B cell (primary cell): ENCODE measurements at regions not wholly inside any gene's neighbourhood (a gene's known extent, or its start where the extent isn't known, plus 50 kb on each side); places are given as distances from the start of the nearest gene placed in this dataset.

Experiments used
- ATAC-seq: fragments of 200-7000 bp; cut with Tn5 transposase; one replicate; pipeline ENCODE4 v1.10.0; 2021; ENCODE audit warnings: low read depth, mild to moderate bottlenecking, moderate number of reproducible peaks, moderate library complexity
- CTCF ChIA-PET: fragments of 350-600 bp; sonication (Branson Sonifier 250); formaldehyde crosslinking; loops from one replicate; lab custom pipeline; 2021; ENCODE audit warnings: antibody characterized with exemption, inconsistent platforms; lab: Charles Lee
- POLR2A ChIA-PET: fragments of 350-600 bp; sonication (Branson Sonifier 250); formaldehyde crosslinking; loops from one replicate; lab custom pipeline; 2021; ENCODE audit warnings: antibody characterized with exemption; lab: Charles Lee
- DNase-seq: peaks from one replicate; pipeline ENCODE4 v3.0.0; 2013
- H2AFZ ChIP-seq: 2 replicates; pipeline ENCODE4 v1.6.1; 2012; ENCODE audit warnings: mild to moderate bottlenecking, low read depth, low read length; ENCODE audit not compliant: insufficient read depth, poor library complexity, severe bottlenecking
- H3K27ac ChIP-seq, 2 donors: 1 replicate in 1 of 2; 2 replicates in 1 of 2; pipeline ENCODE4 v1.5.1; 2012 to 2013; ENCODE audit warnings: low read length in 2 of 2, mild to moderate bottlenecking in 2 of 2, moderate library complexity in 1 of 2
- H3K27me3 ChIP-seq, 4 experiments: fragments of 200-600 bp in 1 of 4; sonication (generic) in 1 of 4; replicated peaks in 1 of 4; 1 replicate in 2 of 4; 2 replicates in 2 of 4; pipeline versions ENCODE4 v1.6.1 to v1.7.0; 2013 to 2016; ENCODE audit warnings: low read length in 3 of 4, mild to moderate bottlenecking in 2 of 4, mixed read lengths in 1 of 4, moderate library complexity in 1 of 4; ENCODE audit not compliant: insufficient read depth in 4 of 4, control insufficient read depth in 3 of 4; ENCODE audit errors: control extremely low read depth in 1 of 4
- H3K36me3 ChIP-seq, 2 experiments: replicated peaks in 1 of 2; 1 replicate in 1 of 2; 2 replicates in 1 of 2; pipeline versions ENCODE4 v1.6.1 to v1.7.1; 2013; ENCODE audit warnings: low read length in 1 of 2; ENCODE audit not compliant: insufficient read depth in 2 of 2, control insufficient read depth in 1 of 2; ENCODE audit errors: control extremely low read depth in 1 of 2, extremely low read depth in 1 of 2
- H3K4me1 ChIP-seq, 2 donors: fragments of 200-600 bp in 1 of 2; sonication (generic) in 1 of 2; 1 replicate in 1 of 2; 2 replicates in 1 of 2; pipeline versions ENCODE4 v1.5.1 to v1.6.1; 2013 to 2017; ENCODE audit warnings: low read length in 2 of 2; ENCODE audit not compliant: control insufficient read depth in 2 of 2, insufficient read depth in 2 of 2
- H3K4me2 ChIP-seq: replicated peaks from 2 replicates; pipeline ENCODE3; 2012; ENCODE audit warnings: mild to moderate bottlenecking, low read depth, low read length; ENCODE audit not compliant: poor library complexity, severe bottlenecking
- H3K4me3 ChIP-seq, 5 experiments: fragments of 200-600 bp in 1 of 5; sonication (generic) in 1 of 5; 1 replicate in 3 of 5; 2 replicates in 2 of 5; pipeline versions ENCODE4 v1.5.1 to v1.7.0; 2011 to 2016; ENCODE audit warnings: low read length in 4 of 5, mild to moderate bottlenecking in 4 of 5, low read depth in 2 of 5, control low read depth in 1 of 5, moderate library complexity in 1 of 5; ENCODE audit not compliant: insufficient read depth in 1 of 5; ENCODE audit errors: control extremely low read depth in 1 of 5, extremely low read depth in 1 of 5
- H3K79me2 ChIP-seq: fragments of 200-600 bp; sonication (generic); one replicate; pipeline ENCODE4 v1.6.0; 2016; ENCODE audit warnings: low read length; ENCODE audit not compliant: control insufficient read depth, insufficient read depth
- H3K9ac ChIP-seq: fragments of 200-600 bp; sonication (generic); 2 replicates; pipeline ENCODE4 v1.6.1; 2017; ENCODE audit warnings: mild to moderate bottlenecking, low read length, moderate library complexity
- H3K9me3 ChIP-seq, 3 donors: one replicate each; pipeline versions ENCODE4 v1.6.1 to v1.7.1; 2013; ENCODE audit warnings: low read length in 2 of 3; ENCODE audit not compliant: control insufficient read depth in 2 of 3, insufficient read depth in 1 of 3; ENCODE audit errors: control extremely low read depth in 1 of 3
- H4K20me1 ChIP-seq: 2 replicates; pipeline ENCODE4 v1.6.0; 2012; ENCODE audit warnings: mild to moderate bottlenecking, low read length; ENCODE audit not compliant: insufficient read depth, control insufficient read depth, poor library complexity, severe bottlenecking
- H3K27ac Mint-ChIP-seq: one replicate; pipeline ENCODE4 v1.8.0; 2021; ENCODE audit warnings: mixed read lengths
- H3K27me3 Mint-ChIP-seq: one replicate; pipeline ENCODE4 v1.8.0; 2021; ENCODE audit warnings: mixed read lengths
- H3K4me1 Mint-ChIP-seq: one replicate; pipeline ENCODE4 v1.8.0; 2021; ENCODE audit warnings: mixed read lengths
- H3K4me3 Mint-ChIP-seq: one replicate; pipeline ENCODE4 v1.8.0; 2021; ENCODE audit warnings: mixed read lengths
- H3K9me3 Mint-ChIP-seq: one replicate; pipeline ENCODE4 v1.8.0; 2022; ENCODE audit warnings: mixed read lengths; ENCODE audit not compliant: insufficient read depth
- EZH2 ChIP-seq: IDR thresholded peaks from 2 replicates; pipeline ENCODE4 v1.6.1; 2012; ENCODE audit warnings: borderline replicate concordance, low read depth, mild to moderate bottlenecking, moderate library complexity, low read length; ENCODE audit not compliant: insufficient read depth, poor library complexity, severe bottlenecking
- WGBS: methylation state at CpG from one replicate; pipeline ENCODE4 v1.1.5; 2013; ENCODE audit warnings: missing lambda C conversion rate; ENCODE audit not compliant: insufficient coverage; 5-methylcytosine and 5-hydroxymethylcytosine counted together
- intact Hi-C: fragments of 100-400 bp; cut with micrococcal nuclease; formaldehyde crosslinking; loops from one replicate; pipeline ENCODE4 v1.10.0; 2022
- TF ChIP-seq, protein P1 (sequence below): fragments of 200-600 bp; IDR thresholded peaks from one replicate; pipeline ENCODE4 v1.8.0; 2022; ENCODE audit warnings: antibody characterized with exemption, mild to moderate bottlenecking

DNA sequence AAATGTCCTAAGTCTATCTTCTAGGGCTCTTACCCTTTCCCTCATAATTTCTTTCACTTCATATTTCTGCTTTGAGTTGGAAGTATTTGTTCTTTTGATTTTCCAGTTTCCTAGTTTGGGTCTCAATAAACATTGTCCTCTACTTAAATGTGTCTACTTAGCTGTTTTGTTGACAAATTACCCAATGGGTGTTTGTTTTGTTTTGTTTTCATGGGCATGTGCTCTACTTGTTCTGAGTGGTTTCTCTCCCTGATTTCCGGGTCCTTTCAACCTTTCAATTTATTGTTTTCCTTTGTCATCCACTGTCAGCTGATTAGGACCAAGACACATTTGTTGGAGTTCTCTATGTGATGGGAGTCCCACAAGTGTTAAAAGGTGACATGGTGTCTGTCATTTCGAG lies 1181.4 kb downstream of the RPA4 start:
- no peaks in the 10 kb centered on the region for H3K79me2 ChIP-seq
- H3K27me3 Mint-ChIP-seq, result no peaks in the 10 kb centered on the region

DNA sequence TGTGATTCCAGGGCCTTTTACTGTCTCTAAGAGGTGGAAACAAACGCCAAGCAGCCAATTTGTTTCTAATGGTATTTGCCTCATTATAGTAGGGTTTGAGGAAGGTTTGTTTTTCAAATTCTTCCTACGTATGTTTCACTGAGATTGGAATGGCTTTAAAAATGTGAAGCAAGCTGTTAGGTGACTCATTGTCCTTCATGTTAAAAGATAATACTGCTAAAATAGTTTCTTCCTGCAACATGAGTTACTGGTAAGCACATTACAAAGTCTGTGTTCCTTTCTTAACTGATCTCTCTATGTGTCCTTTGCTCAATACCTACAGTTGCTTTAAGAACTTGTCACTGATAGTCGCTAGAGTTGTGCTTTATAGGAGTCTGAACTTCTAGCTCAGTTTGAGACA lies 1183.9 kb downstream of the RPA4 start:
- H3K27ac Mint-ChIP-seq, result no peak overlapping the region
- Histone ChIP-seq H3K4me1 (no peaks in the 10 kb centered on the region), H2AFZ (no peak overlapping the region), H3K27me3 (no peaks in the 10 kb centered on the region), H3K9me3 (no peaks in the 10 kb centered on the region), H3K79me2 (no peaks in the 10 kb centered on the region), H4K20me1 (no peaks in the 10 kb centered on the region), H3K36me3 (no peaks in the 10 kb centered on the region), H3K9ac (no peak overlapping the region), H3K27ac (no peak overlapping the region), H3K4me2 (no peak overlapping the region), H3K4me3 (no peak overlapping the region)
- ChIA-PET POLR2A (no interaction called here), CTCF (no interaction called here)
- TF ChIP-seq, protein P1, sequence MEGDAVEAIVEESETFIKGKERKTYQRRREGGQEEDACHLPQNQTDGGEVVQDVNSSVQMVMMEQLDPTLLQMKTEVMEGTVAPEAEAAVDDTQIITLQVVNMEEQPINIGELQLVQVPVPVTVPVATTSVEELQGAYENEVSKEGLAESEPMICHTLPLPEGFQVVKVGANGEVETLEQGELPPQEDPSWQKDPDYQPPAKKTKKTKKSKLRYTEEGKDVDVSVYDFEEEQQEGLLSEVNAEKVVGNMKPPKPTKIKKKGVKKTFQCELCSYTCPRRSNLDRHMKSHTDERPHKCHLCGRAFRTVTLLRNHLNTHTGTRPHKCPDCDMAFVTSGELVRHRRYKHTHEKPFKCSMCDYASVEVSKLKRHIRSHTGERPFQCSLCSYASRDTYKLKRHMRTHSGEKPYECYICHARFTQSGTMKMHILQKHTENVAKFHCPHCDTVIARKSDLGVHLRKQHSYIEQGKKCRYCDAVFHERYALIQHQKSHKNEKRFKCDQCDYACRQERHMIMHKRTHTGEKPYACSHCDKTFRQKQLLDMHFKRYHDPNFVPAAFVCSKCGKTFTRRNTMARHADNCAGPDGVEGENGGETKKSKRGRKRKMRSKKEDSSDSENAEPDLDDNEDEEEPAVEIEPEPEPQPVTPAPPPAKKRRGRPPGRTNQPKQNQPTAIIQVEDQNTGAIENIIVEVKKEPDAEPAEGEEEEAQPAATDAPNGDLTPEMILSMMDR, result no peak
- TF ChIP-seq EZH2, result no peak
- WGBS, result 60% methylated on average over 1 of the region's 3 CpGs
- intact Hi-C loops, result no loop called here
- H3K4me3 Mint-ChIP-seq, result no peak overlapping the region
- H3K27me3 Mint-ChIP-seq, result no peaks in the 10 kb centered on the region
- ATAC-seq, result no peak
- H3K9me3 Mint-ChIP-seq, result no peaks in the 10 kb centered on the region
- DNase-seq, result no peak
- no peaks in the 10 kb centered on the region for H3K4me1 Mint-ChIP-seq

More for the DNA sequence above, 1181.4 kb downstream of the RPA4 start:
- Histone ChIP-seq H3K27me3 (no peaks in the 10 kb centered on the region), H3K27ac (no peak overlapping the region), H3K4me1 (no peaks in the 10 kb centered on the region), H3K4me3 (no peak overlapping the region), H3K9me3 (no peaks in the 10 kb centered on the region), H2AFZ (no peak overlapping the region), H3K4me2 (no peak overlapping the region), H4K20me1 (no peaks in the 10 kb centered on the region), H3K9ac (no peak overlapping the region), H3K36me3 (no peaks in the 10 kb centered on the region)
- intact Hi-C loops, result no loop called here
- H3K9me3 Mint-ChIP-seq, result no peaks in the 10 kb centered on the region
- no peak for ATAC-seq
- CTCF ChIA-PET, result no interaction called here
- H3K4me3 Mint-ChIP-seq, result no peak overlapping the region
- DNase-seq, result no peak
- no peaks in the 10 kb centered on the region for H3K4me1 Mint-ChIP-seq
- WGBS, result no CpG with 5 or more reads among the region's 2 CpGs
- TF ChIP-seq, protein P1, result no peak
- TF ChIP-seq EZH2, result no peak
- H3K27ac Mint-ChIP-seq, result no peak overlapping the region
- POLR2A ChIA-PET, result no interaction called here
